HCT116 (cell line): ENCODE measurements at regions not wholly inside any gene's neighbourhood (a gene's known extent, or its start where the extent isn't known, plus 50 kb on each side); places are given as distances from the start of the nearest gene placed in this dataset.

Source experiments
- ATAC-seq: fragments of 200-7000 bp; cut with Tn5 transposase; 2 replicates; pipeline ENCODE4 v1.9.1; 2020; ENCODE audit warnings: mild to moderate bottlenecking, moderate library complexity
- BruUV-seq: library from RNA; stranded (reverse); fragments of 400-500 nt; replicated peaks from 2 replicates; lab custom pipeline; 2021; lab: Mats Ljungman, UMichigan
- CTCF ChIA-PET: fragments of 300-600 bp; sonication (Branson Sonifier 250); formaldehyde crosslinking; loops from one replicate; lab custom pipeline; 2021; ENCODE audit warnings: antibody characterized with exemption; lab: Charles Lee
- POLR2A ChIA-PET: fragments of 300-600, 350-600 bp; sonication (Branson Sonifier 250); formaldehyde crosslinking; loops from one replicate; lab custom pipeline; 2021; ENCODE audit warnings: antibody characterized with exemption; lab: Charles Lee
- RAD21 ChIA-PET, 2 experiments: fragments of 300-600 bp; sonication (Branson Sonifier 250); formaldehyde crosslinking; loops; one replicate each; lab custom pipeline; 2023; ENCODE audit warnings: low total read pairs in 2 of 2; ENCODE audit not compliant: uncharacterized antibody in 2 of 2, unreplicated experiment in 2 of 2, low non-redundant PET in 1 of 2; lab: Charles Lee
- DNase-seq: peaks from one replicate; pipeline ENCODE4 v3.0.0-alpha.2; 2010; ENCODE audit warnings: low read depth, low spot score
- H2AFZ ChIP-seq: fragments of 200-600 bp; shearing (Covaris generic), sonication (generic); 2 replicates; pipeline ENCODE4 v1.6.1; 2017; ENCODE audit warnings: low read depth, mixed run types, mixed read lengths, antibody characterized with exemption, low read length; ENCODE audit not compliant: poor library complexity, severe bottlenecking
- H3K27ac ChIP-seq: 2 replicates; pipeline ENCODE4 v1.5.1; 2012; ENCODE audit warnings: low read depth, low read length
- H3K27me3 ChIP-seq: fragments of 200-600 bp; sonication (generic); 2 replicates; pipeline ENCODE4 v1.6.1; 2016; ENCODE audit warnings: mixed run types, low read length, mixed read lengths; ENCODE audit not compliant: insufficient read depth
- H3K36me3 ChIP-seq, 2 experiments: fragments of 200-500 bp in 1 of 2; fragments of 200-600 bp in 1 of 2; sonication (Bioruptor generic) in 1 of 2; sonication (generic) in 1 of 2; 2 replicates each; pipeline versions ENCODE4 v1.5.1 to v1.6.1; 2014 to 2016; ENCODE audit warnings: low read length in 2 of 2, inconsistent platforms in 1 of 2, mixed read lengths in 1 of 2, mixed run types in 1 of 2; ENCODE audit not compliant: insufficient read depth in 2 of 2, control insufficient read depth in 1 of 2
- H3K4me1 ChIP-seq, 2 experiments: fragments of 200-600 bp in 1 of 2; sonication (generic) in 1 of 2; 2 replicates each; pipeline versions ENCODE4 v1.5.1 to v1.6.1; 2012 to 2017; ENCODE audit warnings: low read length in 2 of 2, inconsistent platforms in 1 of 2, mild to moderate bottlenecking in 1 of 2, mixed read lengths in 1 of 2, mixed run types in 1 of 2, moderate library complexity in 1 of 2; ENCODE audit not compliant: insufficient read depth in 2 of 2, control insufficient read depth in 1 of 2
- H3K4me2 ChIP-seq: fragments of 200-600 bp; sonication (generic); 2 replicates; pipeline ENCODE4 v1.6.1; 2017; ENCODE audit warnings: mixed run types, low read length, mixed read lengths
- H3K4me3 ChIP-seq, 2 experiments: fragments of 200-600 bp in 1 of 2; sonication (generic) in 1 of 2; replicated peaks in 1 of 2; 2 replicates each; pipeline ENCODE4 v1.5.1; 2011 to 2016; ENCODE audit warnings: low read length in 2 of 2, control low read depth in 1 of 2, low read depth in 1 of 2, mild to moderate bottlenecking in 1 of 2, mixed read lengths in 1 of 2, mixed run types in 1 of 2
- H3K79me2 ChIP-seq: fragments of 200-600 bp; sonication (generic); 2 replicates; pipeline ENCODE4 v1.6.1; 2017; ENCODE audit warnings: mild to moderate bottlenecking, mixed run types, low read length, moderate library complexity, mixed read lengths; ENCODE audit not compliant: insufficient read depth
- H3K9ac ChIP-seq: fragments of 200-600 bp; sonication (generic); 2 replicates; pipeline ENCODE4 v1.6.1; 2016; ENCODE audit warnings: low read length, mixed read lengths
- H3K9me2 ChIP-seq: fragments of 200-600 bp; sonication (generic), shearing (Covaris generic); 2 replicates; pipeline ENCODE4 v1.6.1; 2017; ENCODE audit warnings: mixed run types, mild to moderate bottlenecking, moderate library complexity; ENCODE audit not compliant: insufficient read depth
- H3K9me3 ChIP-seq, 2 experiments: fragments of 200-500 bp in 1 of 2; fragments of 200-600 bp in 1 of 2; sonication (Bioruptor generic) in 1 of 2; sonication (generic) in 1 of 2; 2 replicates each; pipeline ENCODE4 v1.6.1; 2014 to 2017; ENCODE audit warnings: low read length in 2 of 2, mixed read lengths in 2 of 2, inconsistent platforms in 1 of 2, low read depth in 1 of 2, mild to moderate bottlenecking in 1 of 2, mixed run types in 1 of 2, moderate library complexity in 1 of 2; ENCODE audit not compliant: control insufficient read depth in 1 of 2, insufficient read depth in 1 of 2
- H4K20me1 ChIP-seq: fragments of 200-600 bp; sonication (generic), shearing (Covaris generic); 2 replicates; pipeline ENCODE4 v1.6.1; 2017; ENCODE audit warnings: mixed run types, mild to moderate bottlenecking, moderate library complexity; ENCODE audit not compliant: insufficient read depth
- CBX3 ChIP-seq: IDR thresholded peaks from 2 replicates; pipeline ENCODE4 v1.6.1; 2012; ENCODE audit warnings: low read depth
- CEBPB ChIP-seq: IDR thresholded peaks from 2 replicates; pipeline ENCODE4 v1.6.1; 2012; ENCODE audit warnings: low read depth
- EGR1 ChIP-seq: IDR thresholded peaks from 2 replicates; pipeline ENCODE4 v1.6.1; 2012; ENCODE audit warnings: low read depth
- FOSL1 ChIP-seq: IDR thresholded peaks from 2 replicates; pipeline ENCODE4 v1.6.1; 2012; ENCODE audit warnings: low read depth
- MAX ChIP-seq: IDR thresholded peaks from 2 replicates; pipeline ENCODE4 v1.6.1; 2012
- POLR2A ChIP-seq: IDR thresholded peaks from 2 replicates; pipeline ENCODE4 v1.7.0; 2011; ENCODE audit warnings: borderline replicate concordance; ENCODE audit not compliant: insufficient read depth, insufficient read length; ENCODE audit errors: extremely low read depth
- POLR2AphosphoS5 ChIP-seq: IDR thresholded peaks from 2 replicates; pipeline ENCODE4 v1.6.1; 2011; ENCODE audit warnings: mild to moderate bottlenecking, low read depth, low read length, moderate library complexity
- SP1 ChIP-seq: IDR thresholded peaks from 2 replicates; pipeline ENCODE4 v1.6.1; 2012; ENCODE audit warnings: low read depth
- intact Hi-C: fragments of 100-400 bp; cut with micrococcal nuclease; formaldehyde crosslinking; loops from 2 replicates; pipeline ENCODE4 v1.10.0; 2022
- TF ChIP-seq, protein P1 (sequence below): IDR thresholded peaks from 2 replicates; pipeline ENCODE4 v1.6.1; 2012; ENCODE audit warnings: low read depth

DNA sequence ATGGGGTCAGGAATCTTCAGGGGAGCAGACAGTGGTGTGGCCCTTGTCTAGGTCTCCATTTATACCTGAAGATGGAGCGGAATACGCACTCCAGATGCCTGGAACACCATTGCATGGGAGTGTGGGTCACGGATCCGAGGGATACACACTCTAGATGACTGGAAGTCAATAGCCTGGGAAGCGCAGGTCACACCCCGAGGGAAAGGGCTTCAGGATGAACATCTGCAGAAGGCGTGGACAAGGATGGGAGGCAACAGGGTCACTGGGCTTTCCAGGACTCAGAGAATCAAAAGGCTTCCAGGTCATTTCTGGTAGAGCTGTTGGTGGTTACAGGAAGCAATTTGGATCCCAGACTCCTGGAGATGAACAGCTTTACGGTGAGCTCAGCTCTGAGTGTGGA is 382.2 kb upstream of the KLF6 start (continued):
- TF ChIP-seq, protein P1, sequence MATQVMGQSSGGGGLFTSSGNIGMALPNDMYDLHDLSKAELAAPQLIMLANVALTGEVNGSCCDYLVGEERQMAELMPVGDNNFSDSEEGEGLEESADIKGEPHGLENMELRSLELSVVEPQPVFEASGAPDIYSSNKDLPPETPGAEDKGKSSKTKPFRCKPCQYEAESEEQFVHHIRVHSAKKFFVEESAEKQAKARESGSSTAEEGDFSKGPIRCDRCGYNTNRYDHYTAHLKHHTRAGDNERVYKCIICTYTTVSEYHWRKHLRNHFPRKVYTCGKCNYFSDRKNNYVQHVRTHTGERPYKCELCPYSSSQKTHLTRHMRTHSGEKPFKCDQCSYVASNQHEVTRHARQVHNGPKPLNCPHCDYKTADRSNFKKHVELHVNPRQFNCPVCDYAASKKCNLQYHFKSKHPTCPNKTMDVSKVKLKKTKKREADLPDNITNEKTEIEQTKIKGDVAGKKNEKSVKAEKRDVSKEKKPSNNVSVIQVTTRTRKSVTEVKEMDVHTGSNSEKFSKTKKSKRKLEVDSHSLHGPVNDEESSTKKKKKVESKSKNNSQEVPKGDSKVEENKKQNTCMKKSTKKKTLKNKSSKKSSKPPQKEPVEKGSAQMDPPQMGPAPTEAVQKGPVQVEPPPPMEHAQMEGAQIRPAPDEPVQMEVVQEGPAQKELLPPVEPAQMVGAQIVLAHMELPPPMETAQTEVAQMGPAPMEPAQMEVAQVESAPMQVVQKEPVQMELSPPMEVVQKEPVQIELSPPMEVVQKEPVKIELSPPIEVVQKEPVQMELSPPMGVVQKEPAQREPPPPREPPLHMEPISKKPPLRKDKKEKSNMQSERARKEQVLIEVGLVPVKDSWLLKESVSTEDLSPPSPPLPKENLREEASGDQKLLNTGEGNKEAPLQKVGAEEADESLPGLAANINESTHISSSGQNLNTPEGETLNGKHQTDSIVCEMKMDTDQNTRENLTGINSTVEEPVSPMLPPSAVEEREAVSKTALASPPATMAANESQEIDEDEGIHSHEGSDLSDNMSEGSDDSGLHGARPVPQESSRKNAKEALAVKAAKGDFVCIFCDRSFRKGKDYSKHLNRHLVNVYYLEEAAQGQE = no peak
- no peak for TF ChIP-seq EGR1

- Histone ChIP-seq H3K9me3 (no peaks in the 10 kb centered on the region), H3K4me2 (no peak overlapping the region), H3K27me3 (no peaks in the 10 kb centered on the region), H4K20me1 (no peaks in the 10 kb centered on the region), H3K9ac (no peak overlapping the region), H3K27ac (no peak overlapping the region), H3K4me1 (no peaks in the 10 kb centered on the region), H3K9me2 (no peaks in the 10 kb centered on the region), H3K36me3 (no peaks in the 10 kb centered on the region), H3K4me3 (no peak overlapping the region), H3K79me2 (no peaks in the 10 kb centered on the region), H2AFZ (no peak overlapping the region)
- ChIA-PET POLR2A (no interaction called here), CTCF (no interaction called here), RAD21 (no interaction called here)
- no peak for TF ChIP-seq POLR2A
- no peak for TF ChIP-seq CBX3
- TF ChIP-seq FOSL1 = no peak
- TF ChIP-seq CEBPB = no peak
- no peak for TF ChIP-seq POLR2AphosphoS5
- TF ChIP-seq MAX = no peak
- no peak for TF ChIP-seq SP1
- DNase-seq (no peak), ATAC-seq (no peak)
- no TSS peak for BruUV-seq
- intact Hi-C loops = no loop called here
Measured at GRCh38 chr10:4162571-4163286, 377.7 kb upstream of the KLF6 start.
